Keratinocyte (primary cell): ENCODE measurements at regions not wholly inside any gene's neighbourhood (a gene's known extent, or its start where the extent isn't known, plus 50 kb on each side); places are given as distances from the start of the nearest gene placed in this dataset.

Experiments
- EZH2 ChIP-seq: IDR thresholded peaks from one replicate; pipeline ENCODE4 v1.6.1; 2012; ENCODE audit warnings: inconsistent platforms, mild to moderate bottlenecking, low read length, moderate library complexity
- TF ChIP-seq, protein P1 (sequence below), 3 experiments: IDR thresholded peaks in 1 of 3; conservative IDR thresholded peaks in 1 of 3; optimal IDR thresholded peaks in 1 of 3; 2 replicates in 2 of 3; 3 replicates in 1 of 3; pipeline versions ENCODE3 to v1.5.1; 2011; ENCODE audit warnings: low read length in 3 of 3, mild to moderate bottlenecking in 3 of 3, moderate library complexity in 2 of 3, control low read depth in 1 of 3, inconsistent platforms in 1 of 3; ENCODE audit not compliant: insufficient read depth in 2 of 3; ENCODE audit errors: extremely low read depth in 1 of 3

- TF ChIP-seq, protein P1, sequence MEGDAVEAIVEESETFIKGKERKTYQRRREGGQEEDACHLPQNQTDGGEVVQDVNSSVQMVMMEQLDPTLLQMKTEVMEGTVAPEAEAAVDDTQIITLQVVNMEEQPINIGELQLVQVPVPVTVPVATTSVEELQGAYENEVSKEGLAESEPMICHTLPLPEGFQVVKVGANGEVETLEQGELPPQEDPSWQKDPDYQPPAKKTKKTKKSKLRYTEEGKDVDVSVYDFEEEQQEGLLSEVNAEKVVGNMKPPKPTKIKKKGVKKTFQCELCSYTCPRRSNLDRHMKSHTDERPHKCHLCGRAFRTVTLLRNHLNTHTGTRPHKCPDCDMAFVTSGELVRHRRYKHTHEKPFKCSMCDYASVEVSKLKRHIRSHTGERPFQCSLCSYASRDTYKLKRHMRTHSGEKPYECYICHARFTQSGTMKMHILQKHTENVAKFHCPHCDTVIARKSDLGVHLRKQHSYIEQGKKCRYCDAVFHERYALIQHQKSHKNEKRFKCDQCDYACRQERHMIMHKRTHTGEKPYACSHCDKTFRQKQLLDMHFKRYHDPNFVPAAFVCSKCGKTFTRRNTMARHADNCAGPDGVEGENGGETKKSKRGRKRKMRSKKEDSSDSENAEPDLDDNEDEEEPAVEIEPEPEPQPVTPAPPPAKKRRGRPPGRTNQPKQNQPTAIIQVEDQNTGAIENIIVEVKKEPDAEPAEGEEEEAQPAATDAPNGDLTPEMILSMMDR (optimal IDR thresholded peaks at IDR 0.05 in 1 of 3, IDR thresholded peaks at IDR 0.05 in 1 of 3, conservative IDR thresholded peaks at IDR 0.05 in 1 of 3; ENCODE audit: extremely low read depth in 1 of 3, insufficient read depth in 2 of 3, low read length in 3 of 3) = no peak
- TF ChIP-seq EZH2 = no peak
Observed at GRCh38 chr6:121522265-121522664, 86.8 kb downstream of the GJA1 start.
